Esophagus squamous epithelium (tissue), 5 donors: ENCODE measurements at regions not wholly inside any gene's neighbourhood (a gene's known extent, or its start where the extent isn't known, plus 50 kb on each side); places are given as distances from the start of the nearest gene placed in this dataset.
A peak's percentile ranks its signal among the peaks of the same experiment; 100 is the strongest.

Experiments used
- DNase-seq: peaks from one replicate; lab custom pipeline; 2025; lab: John Stamatoyannopoulos, UW
- H3K27ac ChIP-seq, 4 donors: fragments of 200-600 bp; sonication (generic); one replicate each; pipeline ENCODE4 v1.5.1; 2016 to 2019; ENCODE audit warnings: mild to moderate bottlenecking in 1 of 4
- H3K27me3 ChIP-seq, 4 donors: fragments of 200-600 bp; sonication (generic); 1 replicate in 3 of 4; 2 replicates in 1 of 4; pipeline versions ENCODE4 v1.5.1 to v1.6.0; 2017 to 2021; ENCODE audit warnings: antibody characterized with exemption in 1 of 4
- H3K36me3 ChIP-seq, 3 donors: fragments of 200-600 bp; sonication (generic); one replicate each; pipeline ENCODE4 v1.5.1; 2016 to 2019
- H3K4me1 ChIP-seq, 3 donors: fragments of 200-600 bp; sonication (generic); one replicate each; pipeline ENCODE4 v1.5.1; 2017 to 2019
- H3K4me3 ChIP-seq, 4 donors: fragments of 200-600 bp; sonication (generic); 1 replicate in 3 of 4; 2 replicates in 1 of 4; pipeline ENCODE4 v1.5.1; 2016 to 2019; ENCODE audit warnings: mild to moderate bottlenecking in 2 of 4, moderate library complexity in 1 of 4
- H3K9me3 ChIP-seq, 3 donors: fragments of 200-600 bp; sonication (generic); one replicate each; pipeline ENCODE4 v1.5.1; 2016 to 2019
- POLR2A ChIP-seq, 4 donors: fragments of 450-650 bp; IDR thresholded peaks; one replicate each; pipeline ENCODE4 v1.6.1; 2017; ENCODE audit warnings: antibody characterized with exemption in 4 of 4, mild to moderate bottlenecking in 4 of 4, moderate library complexity in 3 of 4
- WGBS, 2 donors: methylation state at CpG; one replicate each; pipeline ENCODE4 v1.1.5; 2018; 5-methylcytosine and 5-hydroxymethylcytosine counted together
- intact Hi-C: fragments of 100-400 bp; cut with DNase I; formaldehyde crosslinking; loops from one replicate; pipeline ENCODE4 v1.15.0; 2022
- TF ChIP-seq, protein P1 (sequence below), 6 experiments: fragments of 450-650 bp in 4 of 6; fragments of 200-600 bp in 2 of 6; sonication (generic) in 2 of 6; IDR thresholded peaks; one replicate each; pipeline ENCODE4 v1.5.1; 2016 to 2019; ENCODE audit warnings: antibody characterized with exemption in 6 of 6, mild to moderate bottlenecking in 4 of 6, moderate library complexity in 4 of 6
- donor health status: DM: yes; HTN: yes; CAD: no.

- intact Hi-C loops: no loop called here
- WGBS, 2 donors: 52 to 59% methylated on average over 6 to 7 of the region's 7 CpGs
- DNase-seq: no peak
- Histone ChIP-seq H3K4me3 (no peak overlapping the region), H3K4me1 (peaks cover 0 to 10% (median 5%) of the 10 kb centered on the region in 3 donors), H3K27me3 (peaks cover 0 to 4% (median 0%) of the 10 kb centered on the region in 4 donors), H3K9me3 (no peaks in the 10 kb centered on the region), H3K36me3 (no peaks in the 10 kb centered on the region), H3K27ac (peak overlapping the region in 2 of 4 donors; percentile 46 to 54)
- TF ChIP-seq POLR2A (IDR thresholded peaks at IDR 0.05): no peak
- TF ChIP-seq, protein P1, sequence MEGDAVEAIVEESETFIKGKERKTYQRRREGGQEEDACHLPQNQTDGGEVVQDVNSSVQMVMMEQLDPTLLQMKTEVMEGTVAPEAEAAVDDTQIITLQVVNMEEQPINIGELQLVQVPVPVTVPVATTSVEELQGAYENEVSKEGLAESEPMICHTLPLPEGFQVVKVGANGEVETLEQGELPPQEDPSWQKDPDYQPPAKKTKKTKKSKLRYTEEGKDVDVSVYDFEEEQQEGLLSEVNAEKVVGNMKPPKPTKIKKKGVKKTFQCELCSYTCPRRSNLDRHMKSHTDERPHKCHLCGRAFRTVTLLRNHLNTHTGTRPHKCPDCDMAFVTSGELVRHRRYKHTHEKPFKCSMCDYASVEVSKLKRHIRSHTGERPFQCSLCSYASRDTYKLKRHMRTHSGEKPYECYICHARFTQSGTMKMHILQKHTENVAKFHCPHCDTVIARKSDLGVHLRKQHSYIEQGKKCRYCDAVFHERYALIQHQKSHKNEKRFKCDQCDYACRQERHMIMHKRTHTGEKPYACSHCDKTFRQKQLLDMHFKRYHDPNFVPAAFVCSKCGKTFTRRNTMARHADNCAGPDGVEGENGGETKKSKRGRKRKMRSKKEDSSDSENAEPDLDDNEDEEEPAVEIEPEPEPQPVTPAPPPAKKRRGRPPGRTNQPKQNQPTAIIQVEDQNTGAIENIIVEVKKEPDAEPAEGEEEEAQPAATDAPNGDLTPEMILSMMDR (IDR thresholded peaks at IDR 0.05): no peak
Measured at GRCh38 chr2:234823196-234823876, 128.5 kb upstream of the SH3BP4 start.

GRCh38 chr2:234821946-234822475 lies 129.8 kb upstream of the SH3BP4 start:
- TF ChIP-seq, protein P1 (IDR thresholded peaks at IDR 0.05): no peak
- no peak for TF ChIP-seq POLR2A (IDR thresholded peaks at IDR 0.05)

DNA sequence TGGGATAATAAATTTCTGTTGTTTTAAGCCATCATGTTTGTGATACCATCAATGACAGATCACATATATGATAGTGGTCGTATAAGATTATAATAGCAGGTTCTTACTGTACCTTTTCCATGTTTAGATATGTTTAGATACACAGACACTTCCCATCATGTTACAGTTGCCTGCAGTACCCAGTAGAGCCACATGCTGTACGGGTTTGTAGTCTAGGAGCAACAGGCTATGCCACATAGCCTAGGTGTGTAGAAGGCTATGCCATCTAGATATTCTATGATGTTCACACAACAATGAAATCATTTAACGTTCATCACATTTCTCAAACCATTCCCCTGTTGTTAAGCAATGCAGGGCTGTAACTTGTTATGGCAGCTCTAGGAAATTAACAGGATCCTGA lies 132.9 kb upstream of the SH3BP4 start:
- Histone ChIP-seq H3K36me3 (no peaks in the 10 kb centered on the region), H3K27ac (no peak overlapping the region), H3K27me3 (peaks cover 0 to 9% (median 0%) of the 10 kb centered on the region in 4 donors), H3K4me3 (no peak overlapping the region), H3K4me1 (peaks cover 0 to 8% (median 2%) of the 10 kb centered on the region in 3 donors), H3K9me3 (no peaks in the 10 kb centered on the region)
- no peak for DNase-seq
- intact Hi-C loops: no loop called here
- 76 to 83% methylated on average over 3 of the region's 3 CpGs for WGBS, 2 donors
- TF ChIP-seq POLR2A (IDR thresholded peaks at IDR 0.05): no peak
- TF ChIP-seq, protein P1 (IDR thresholded peaks at IDR 0.05): peak in 2 of 6 experiments; percentile 23 to 33

More at GRCh38 chr2:234821946-234822475, 129.8 kb upstream of the SH3BP4 start:
- Histone ChIP-seq H3K27me3 (peaks cover 0 to 4% (median 0%) of the 10 kb centered on the region in 4 donors), H3K27ac (no peak overlapping the region), H3K4me1 (peaks cover 0 to 10% (median 5%) of the 10 kb centered on the region in 3 donors), H3K4me3 (no peak overlapping the region), H3K9me3 (no peaks in the 10 kb centered on the region), H3K36me3 (no peaks in the 10 kb centered on the region)
- no peak for DNase-seq
- intact Hi-C loops: no loop called here
- WGBS, 2 donors: 96 to 100% methylated on average over 1 of the region's 1 CpG

DNA sequence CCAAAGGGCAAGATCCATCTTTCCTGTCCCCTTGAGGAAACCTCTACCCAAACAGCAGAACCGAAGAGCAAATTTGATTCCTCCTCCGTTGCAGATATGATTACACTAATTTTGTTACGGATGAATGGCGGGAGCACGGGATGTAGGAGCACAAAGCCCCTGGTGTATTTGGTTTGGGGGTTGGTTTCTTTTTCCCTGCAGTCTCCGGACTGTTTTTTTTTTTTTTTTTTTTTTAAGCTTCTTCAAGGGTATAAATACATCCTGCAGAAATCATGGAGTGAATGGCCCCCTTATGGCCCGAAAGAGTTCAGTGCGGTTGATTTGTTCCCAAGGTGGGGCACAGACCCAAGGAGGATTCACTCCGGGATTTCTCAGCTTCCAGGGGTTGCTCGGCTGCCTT lies 135.3 kb upstream of the SH3BP4 start:
- Histone ChIP-seq H3K9me3 (no peaks in the 10 kb centered on the region), H3K4me1 (no peaks in the 10 kb centered on the region), H3K27ac (no peak overlapping the region), H3K27me3 (peaks cover 0 to 24% (median 0%) of the 10 kb centered on the region in 4 donors), H3K4me3 (no peak overlapping the region), H3K36me3 (no peaks in the 10 kb centered on the region)
- WGBS, 2 donors: 64 to 73% methylated on average over 8 to 9 of the region's 10 CpGs
- no peak for DNase-seq
- intact Hi-C loops: no loop called here
- TF ChIP-seq, protein P1 (IDR thresholded peaks at IDR 0.05): no peak

GRCh38 chr2:234816056-234816455 lies 135.8 kb upstream of the SH3BP4 start:
- no peak overlapping the region for H3K4me3 ChIP-seq
- no peak overlapping the region for H3K27ac ChIP-seq
- H3K9me3 ChIP-seq: no peaks in the 10 kb centered on the region
- intact Hi-C loops: no loop called here
- WGBS, 2 donors: 61 to 74% methylated on average over 4 of the region's 4 CpGs
- no peak for TF ChIP-seq POLR2A (IDR thresholded peaks at IDR 0.05)
- TF ChIP-seq, protein P1 (IDR thresholded peaks at IDR 0.05): no peak
- no peak for DNase-seq
- peaks cover 0 to 24% (median 0%) of the 10 kb centered on the region in 4 donors for H3K27me3 ChIP-seq
- no peaks in the 10 kb centered on the region for H3K36me3 ChIP-seq
- no peaks in the 10 kb centered on the region for H3K4me1 ChIP-seq
